ENCODE measurements at regions not wholly inside any gene's neighbourhood (a gene's known extent, or its start where the extent isn't known, plus 50 kb on each side); places are given as distances from the start of the nearest gene placed in this dataset.
"Not testable (repeated sequence)": the region's sequence is repeated elsewhere in the genome, so short reads cannot be mapped to it uniquely, and the experiment has no call there.

- H3K9ac ChIP-seq (ENCODE audit: low read depth, low read length); H3K4me3 ChIP-seq (ENCODE audit: low read length); H3K27ac ChIP-seq (ENCODE audit: low read depth, low read length); H3K4me1 ChIP-seq (ENCODE audit: insufficient read depth, low read length); H3K27me3 ChIP-seq (ENCODE audit: insufficient read depth, low read length); H3K9me3 ChIP-seq (ENCODE audit: insufficient read depth, low read depth, low read length); H3K36me3 ChIP-seq (ENCODE audit: insufficient read depth, low read length): not testable (repeated sequence)
- WGBS: 90% methylated on average over 5 of the region's 5 CpGs
Observed at GRCh38 chr3:124348555-124348954, 356.6 kb upstream of the ROPN1 start.

- Histone ChIP-seq H3K4me3 (ENCODE audit: low read length) (no peak overlapping the region), H3K27ac (ENCODE audit: low read depth, low read length) (no peak overlapping the region), H3K27me3 (ENCODE audit: insufficient read depth, low read length) (no peaks in the 10 kb centered on the region), H3K9ac (ENCODE audit: low read depth, low read length) (no peak overlapping the region), H3K9me3 (ENCODE audit: insufficient read depth, low read depth, low read length) (no peaks in the 10 kb centered on the region), H3K36me3 (ENCODE audit: insufficient read depth, low read length) (no peaks in the 10 kb centered on the region), H3K4me1 (ENCODE audit: insufficient read depth, low read length) (peaks cover 2% of the 10 kb centered on the region; the same call in 1 of the 2 replicates)
- WGBS: 64% methylated on average over 3 of the region's 4 CpGs
Observed at GRCh38 chr3:124351430-124352148, 359.7 kb upstream of the ROPN1 start.

GRCh38 chr3:124352149-124352539 lies 360.2 kb upstream of the ROPN1 start:
- WGBS: 95% methylated on average over 3 of the region's 3 CpGs
- Histone ChIP-seq H3K36me3 (ENCODE audit: insufficient read depth, low read length) (no peaks in the 10 kb centered on the region), H3K27ac (ENCODE audit: low read depth, low read length) (no peak overlapping the region), H3K9me3 (ENCODE audit: insufficient read depth, low read depth, low read length) (no peaks in the 10 kb centered on the region), H3K4me1 (ENCODE audit: insufficient read depth, low read length) (peaks cover 2% of the 10 kb centered on the region; the same call in 1 of the 2 replicates), H3K4me3 (ENCODE audit: low read length) (no peak overlapping the region), H3K9ac (ENCODE audit: low read depth, low read length) (no peak overlapping the region), H3K27me3 (ENCODE audit: insufficient read depth, low read length) (no peaks in the 10 kb centered on the region)

- Histone ChIP-seq H3K9me3 (ENCODE audit: insufficient read depth, low read depth, low read length) (no peaks in the 10 kb centered on the region), H3K27me3 (ENCODE audit: insufficient read depth, low read length) (no peaks in the 10 kb centered on the region), H3K36me3 (ENCODE audit: insufficient read depth, low read length) (no peaks in the 10 kb centered on the region), H3K4me3 (ENCODE audit: low read length) (no peak overlapping the region), H3K27ac (ENCODE audit: low read depth, low read length) (no peak overlapping the region), H3K4me1 (ENCODE audit: insufficient read depth, low read length) (peaks cover 2% of the 10 kb centered on the region; the same call in 1 of the 2 replicates), H3K9ac (ENCODE audit: low read depth, low read length) (no peak overlapping the region)
- WGBS: 92% methylated on average over 2 of the region's 2 CpGs
Observed at GRCh38 chr3:124353691-124354090, 361.8 kb upstream of the ROPN1 start.

DNA sequence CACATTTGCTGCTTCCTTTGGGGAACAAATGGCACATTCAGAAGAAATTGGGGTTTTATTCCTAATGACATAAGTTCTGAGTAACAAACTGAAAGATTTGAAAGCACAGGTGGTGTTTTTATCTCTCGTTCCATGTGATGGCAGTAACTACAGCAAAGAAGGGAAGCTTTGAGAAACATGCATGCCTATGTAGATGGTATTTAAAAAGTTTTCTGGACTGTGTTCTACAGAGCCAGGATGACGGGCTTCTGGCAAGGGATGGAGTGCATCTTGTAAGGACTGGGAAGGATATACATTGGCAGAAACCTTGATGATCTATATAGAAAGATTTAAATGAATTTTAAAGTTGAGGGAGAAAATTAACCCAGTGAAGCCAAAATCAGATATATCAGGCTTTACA lies 362.2 kb upstream of the ROPN1 start:
- 85% methylated on average over 2 of the region's 2 CpGs for WGBS
- Histone ChIP-seq H3K36me3 (ENCODE audit: insufficient read depth, low read length) (no peaks in the 10 kb centered on the region), H3K27ac (ENCODE audit: low read depth, low read length) (no peak overlapping the region), H3K27me3 (ENCODE audit: insufficient read depth, low read length) (no peaks in the 10 kb centered on the region), H3K9ac (ENCODE audit: low read depth, low read length) (no peak overlapping the region), H3K9me3 (ENCODE audit: insufficient read depth, low read depth, low read length) (no peaks in the 10 kb centered on the region), H3K4me1 (ENCODE audit: insufficient read depth, low read length) (peaks cover 2% of the 10 kb centered on the region; the same call in 1 of the 2 replicates), H3K4me3 (ENCODE audit: low read length) (no peak overlapping the region)

GRCh38 chr3:124358156-124358555 lies 366.2 kb upstream of the ROPN1 start:
- H3K27me3 ChIP-seq (ENCODE audit: insufficient read depth, low read length): no peaks in the 10 kb centered on the region
- WGBS: 100% methylated on average over 3 of the region's 3 CpGs
- no peaks in the 10 kb centered on the region for H3K9me3 ChIP-seq (ENCODE audit: insufficient read depth, low read depth, low read length)
- H3K27ac ChIP-seq (ENCODE audit: low read depth, low read length): no peak overlapping the region
- no peaks in the 10 kb centered on the region for H3K36me3 ChIP-seq (ENCODE audit: insufficient read depth, low read length)
- peaks cover 16% of the 10 kb centered on the region for H3K4me1 ChIP-seq (ENCODE audit: insufficient read depth, low read length)
- H3K9ac ChIP-seq (ENCODE audit: low read depth, low read length): no peak overlapping the region
- no peak overlapping the region for H3K4me3 ChIP-seq (ENCODE audit: low read length)

GRCh38 chr3:124360155-124360554 lies 368.2 kb upstream of the ROPN1 start:
- H3K4me3 ChIP-seq (ENCODE audit: low read length): no peak overlapping the region
- peak overlapping the region; percentile 13; the same call in 1 of the 2 replicates for H3K9ac ChIP-seq (ENCODE audit: low read depth, low read length)
- H3K27ac ChIP-seq (ENCODE audit: low read depth, low read length): peak overlapping the region; percentile 74; the same call in 1 of the 2 replicates
- peaks cover 16% of the 10 kb centered on the region for H3K4me1 ChIP-seq (ENCODE audit: insufficient read depth, low read length)
- no peaks in the 10 kb centered on the region for H3K9me3 ChIP-seq (ENCODE audit: insufficient read depth, low read depth, low read length)
- no peaks in the 10 kb centered on the region for H3K36me3 ChIP-seq (ENCODE audit: insufficient read depth, low read length)
- 93% methylated on average over 3 of the region's 3 CpGs for WGBS
- no peaks in the 10 kb centered on the region for H3K27me3 ChIP-seq (ENCODE audit: insufficient read depth, low read length)

DNA sequence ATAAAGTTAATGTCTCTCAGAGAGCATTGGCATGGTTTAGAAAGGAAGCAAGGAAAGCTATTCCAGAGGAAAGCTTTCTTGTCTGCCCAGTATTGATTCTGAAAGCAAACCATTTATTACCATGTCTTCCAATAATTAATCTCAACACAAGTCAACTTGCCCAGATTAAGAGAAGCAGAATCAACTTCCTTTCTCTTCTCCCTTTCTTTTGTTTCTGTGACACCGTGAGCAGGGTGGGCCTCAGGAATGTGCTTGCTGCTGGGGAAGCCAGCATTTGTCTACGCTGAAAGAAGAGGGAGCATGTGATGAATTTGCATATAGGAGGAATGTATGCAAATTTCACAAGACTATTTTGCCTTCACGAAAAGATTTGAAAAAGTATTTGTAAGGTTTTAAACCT lies 368.6 kb upstream of the ROPN1 start:
- no peak overlapping the region for H3K4me3 ChIP-seq (ENCODE audit: low read length)
- peak overlapping the region; percentile 74 for H3K27ac ChIP-seq (ENCODE audit: low read depth, low read length)
- H3K36me3 ChIP-seq (ENCODE audit: insufficient read depth, low read length): no peaks in the 10 kb centered on the region
- no peaks in the 10 kb centered on the region for H3K9me3 ChIP-seq (ENCODE audit: insufficient read depth, low read depth, low read length)
- 24% methylated on average over 2 of the region's 3 CpGs for WGBS
- peak overlapping the region; percentile 13; the same call in 1 of the 2 replicates for H3K9ac ChIP-seq (ENCODE audit: low read depth, low read length)
- H3K27me3 ChIP-seq (ENCODE audit: insufficient read depth, low read length): no peaks in the 10 kb centered on the region
- H3K4me1 ChIP-seq (ENCODE audit: insufficient read depth, low read length): peaks cover 16% of the 10 kb centered on the region

DNA sequence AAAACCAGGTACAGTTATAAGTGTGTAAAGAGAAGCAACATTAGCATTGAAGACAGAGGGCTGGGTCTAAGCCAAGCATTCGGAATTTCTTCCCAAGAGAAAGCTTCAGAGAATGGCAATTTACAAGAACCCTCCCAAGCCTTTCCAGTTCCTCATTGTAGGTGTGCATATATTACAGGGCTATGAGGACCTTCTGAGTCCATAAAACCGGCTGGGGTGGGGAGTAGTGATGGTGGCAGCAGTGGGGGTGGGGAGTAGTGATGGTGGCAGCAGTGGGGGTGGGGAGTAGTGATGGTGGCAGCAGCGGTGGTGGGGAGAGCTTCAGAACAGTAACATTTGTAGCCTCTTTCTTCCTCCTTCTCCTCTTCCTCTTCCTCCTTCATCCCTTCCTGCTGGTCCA lies 368.7 kb upstream of the UMPS start:
- H3K27me3 ChIP-seq (ENCODE audit: insufficient read depth, low read length): no peaks in the 10 kb centered on the region
- H3K9me3 ChIP-seq (ENCODE audit: insufficient read depth, low read depth, low read length): no peaks in the 10 kb centered on the region
- H3K4me1 ChIP-seq (ENCODE audit: insufficient read depth, low read length): peaks cover 16% of the 10 kb centered on the region
- H3K4me3 ChIP-seq (ENCODE audit: low read length): no peak overlapping the region
- no peak overlapping the region for H3K27ac ChIP-seq (ENCODE audit: low read depth, low read length)
- 75% methylated on average over 2 of the region's 3 CpGs for WGBS
- no peak overlapping the region for H3K9ac ChIP-seq (ENCODE audit: low read depth, low read length)
- no peaks in the 10 kb centered on the region for H3K36me3 ChIP-seq (ENCODE audit: insufficient read depth, low read length)

- Histone ChIP-seq H3K36me3 (ENCODE audit: insufficient read depth, low read length) (no peaks in the 10 kb centered on the region), H3K4me1 (ENCODE audit: insufficient read depth, low read length) (peaks cover 16% of the 10 kb centered on the region), H3K27ac (ENCODE audit: low read depth, low read length) (no peak overlapping the region), H3K4me3 (ENCODE audit: low read length) (no peak overlapping the region), H3K9me3 (ENCODE audit: insufficient read depth, low read depth, low read length) (no peaks in the 10 kb centered on the region), H3K9ac (ENCODE audit: low read depth, low read length) (no peak overlapping the region), H3K27me3 (ENCODE audit: insufficient read depth, low read length) (no peaks in the 10 kb centered on the region)
- WGBS: 95% methylated on average over 2 of the region's 2 CpGs
Observed at GRCh38 chr3:124362455-124362854, 367.8 kb upstream of the UMPS start.

DNA sequence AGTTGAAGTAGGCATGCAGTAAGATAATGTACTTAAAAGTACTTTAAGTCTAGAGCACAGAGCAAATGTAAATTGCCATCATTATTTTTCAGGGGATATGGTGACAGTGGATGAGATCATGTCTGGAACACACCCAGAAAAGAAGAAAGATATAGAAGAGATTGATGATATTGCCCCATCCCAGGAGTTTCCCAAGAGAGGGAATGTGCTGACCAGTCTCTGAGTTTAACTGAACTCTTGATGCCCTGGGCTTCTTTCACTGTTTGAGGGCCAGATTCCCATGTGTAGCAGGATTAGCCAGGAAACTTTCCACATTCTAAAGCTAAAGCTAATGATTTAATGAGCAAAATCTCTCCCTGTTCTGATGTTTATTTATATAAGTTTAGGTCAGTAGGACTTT lies 366.8 kb upstream of the UMPS start:
- Histone ChIP-seq H3K9me3 (ENCODE audit: insufficient read depth, low read depth, low read length) (no peaks in the 10 kb centered on the region), H3K4me1 (ENCODE audit: insufficient read depth, low read length) (peaks cover 16% of the 10 kb centered on the region), H3K9ac (ENCODE audit: low read depth, low read length) (no peak overlapping the region), H3K27me3 (ENCODE audit: insufficient read depth, low read length) (no peaks in the 10 kb centered on the region), H3K36me3 (ENCODE audit: insufficient read depth, low read length) (no peaks in the 10 kb centered on the region), H3K27ac (ENCODE audit: low read depth, low read length) (no peak overlapping the region), H3K4me3 (ENCODE audit: low read length) (no peak overlapping the region)
